HCT116 (cell line): ENCODE measurements at regions not wholly inside any gene's neighbourhood (a gene's known extent, or its start where the extent isn't known, plus 50 kb on each side); places are given as distances from the start of the nearest gene placed in this dataset.

Source experiments
- EZH2phosphoT487 ChIP-seq: fragments of 200-600 bp; IDR thresholded peaks from 2 replicates; pipeline ENCODE4 v1.6.1; 2018; ENCODE audit warnings: antibody characterized with exemption, borderline replicate concordance
- JUND ChIP-seq: IDR thresholded peaks from 2 replicates; pipeline ENCODE4 v1.6.1; 2012
- POLR2A ChIP-seq: IDR thresholded peaks from 2 replicates; pipeline ENCODE4 v1.7.0; 2011; ENCODE audit warnings: borderline replicate concordance; ENCODE audit not compliant: insufficient read depth, insufficient read length; ENCODE audit errors: extremely low read depth
- POLR2AphosphoS5 ChIP-seq: IDR thresholded peaks from 2 replicates; pipeline ENCODE4 v1.6.1; 2011; ENCODE audit warnings: mild to moderate bottlenecking, low read depth, low read length, moderate library complexity
- RAD21 ChIP-seq: IDR thresholded peaks from 2 replicates; pipeline ENCODE4 v1.6.1; 2012; ENCODE audit warnings: low read depth, mild to moderate bottlenecking
- SIN3A ChIP-seq: IDR thresholded peaks from 2 replicates; pipeline ENCODE4 v1.6.1; 2012; ENCODE audit warnings: low read depth
- YY1 ChIP-seq: IDR thresholded peaks from 2 replicates; pipeline ENCODE4 v1.6.1; 2011; ENCODE audit warnings: low read length, low read depth, moderate library complexity, mild to moderate bottlenecking; ENCODE audit not compliant: insufficient replicate concordance; ENCODE audit errors: extremely low read depth
- ZFX ChIP-seq: fragments of 450-650 bp; IDR thresholded peaks from 2 replicates; pipeline ENCODE4 v1.6.1; 2017
- ZNF274 ChIP-seq: fragments of 200-500 bp; sonication (Bioruptor generic); IDR thresholded peaks from 2 replicates; pipeline ENCODE4 v1.6.1; 2014; ENCODE audit warnings: mild to moderate bottlenecking, low read depth, low read length, inconsistent platforms
- TF ChIP-seq, protein P1 (sequence below): IDR thresholded peaks from 2 replicates; pipeline ENCODE4 v1.6.1; 2012
- TF ChIP-seq, protein P2 (sequence below): IDR thresholded peaks from 2 replicates; pipeline ENCODE4 v1.6.1; 2012
- TF ChIP-seq, protein P3 (sequence below), 3 experiments: fragments of 200-600 bp in 1 of 3; sonication (generic) in 1 of 3; IDR thresholded peaks in 2 of 3; conservative IDR thresholded peaks in 1 of 3; 2 replicates each; pipeline ENCODE4 v1.5.1; 2012 to 2017; ENCODE audit warnings: low read depth in 2 of 3, low read length in 2 of 3, antibody characterized with exemption in 1 of 3, borderline replicate concordance in 1 of 3, control low read depth in 1 of 3, mild to moderate bottlenecking in 1 of 3, mixed read lengths in 1 of 3, mixed run types in 1 of 3, moderate library complexity in 1 of 3; ENCODE audit not compliant: insufficient read depth in 1 of 3

DNA sequence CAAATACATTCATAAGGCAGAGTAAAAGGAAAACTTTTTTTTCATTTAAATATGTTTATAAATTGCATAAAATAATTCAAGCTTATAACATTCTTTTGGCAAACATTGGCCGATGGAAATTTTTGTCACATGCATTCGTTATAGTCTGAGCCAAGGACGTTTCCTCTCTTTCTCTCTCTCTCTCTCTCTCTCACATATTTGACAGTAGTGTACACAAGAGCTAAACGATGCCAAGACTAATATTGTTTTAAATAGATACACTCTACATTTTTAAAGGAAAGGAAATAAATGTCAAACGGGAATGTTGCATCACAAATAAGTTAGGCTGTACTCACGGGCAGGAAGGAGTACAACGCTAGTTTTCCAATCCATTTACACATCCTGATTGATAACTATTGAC is 251.1 kb upstream of the SMIM21 start:
- TF ChIP-seq, protein P1, sequence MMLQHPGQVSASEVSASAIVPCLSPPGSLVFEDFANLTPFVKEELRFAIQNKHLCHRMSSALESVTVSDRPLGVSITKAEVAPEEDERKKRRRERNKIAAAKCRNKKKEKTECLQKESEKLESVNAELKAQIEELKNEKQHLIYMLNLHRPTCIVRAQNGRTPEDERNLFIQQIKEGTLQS = no peak
- TF ChIP-seq POLR2A (no peak), SIN3A (no peak), JUND (no peak), EZH2phosphoT487 (no peak), ZFX (no peak), POLR2AphosphoS5 (no peak), YY1 (no peak), RAD21 (no peak), ZNF274 (no peak)
- TF ChIP-seq, protein P2, sequence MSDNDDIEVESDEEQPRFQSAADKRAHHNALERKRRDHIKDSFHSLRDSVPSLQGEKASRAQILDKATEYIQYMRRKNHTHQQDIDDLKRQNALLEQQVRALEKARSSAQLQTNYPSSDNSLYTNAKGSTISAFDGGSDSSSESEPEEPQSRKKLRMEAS = no peak
- TF ChIP-seq, protein P3, sequence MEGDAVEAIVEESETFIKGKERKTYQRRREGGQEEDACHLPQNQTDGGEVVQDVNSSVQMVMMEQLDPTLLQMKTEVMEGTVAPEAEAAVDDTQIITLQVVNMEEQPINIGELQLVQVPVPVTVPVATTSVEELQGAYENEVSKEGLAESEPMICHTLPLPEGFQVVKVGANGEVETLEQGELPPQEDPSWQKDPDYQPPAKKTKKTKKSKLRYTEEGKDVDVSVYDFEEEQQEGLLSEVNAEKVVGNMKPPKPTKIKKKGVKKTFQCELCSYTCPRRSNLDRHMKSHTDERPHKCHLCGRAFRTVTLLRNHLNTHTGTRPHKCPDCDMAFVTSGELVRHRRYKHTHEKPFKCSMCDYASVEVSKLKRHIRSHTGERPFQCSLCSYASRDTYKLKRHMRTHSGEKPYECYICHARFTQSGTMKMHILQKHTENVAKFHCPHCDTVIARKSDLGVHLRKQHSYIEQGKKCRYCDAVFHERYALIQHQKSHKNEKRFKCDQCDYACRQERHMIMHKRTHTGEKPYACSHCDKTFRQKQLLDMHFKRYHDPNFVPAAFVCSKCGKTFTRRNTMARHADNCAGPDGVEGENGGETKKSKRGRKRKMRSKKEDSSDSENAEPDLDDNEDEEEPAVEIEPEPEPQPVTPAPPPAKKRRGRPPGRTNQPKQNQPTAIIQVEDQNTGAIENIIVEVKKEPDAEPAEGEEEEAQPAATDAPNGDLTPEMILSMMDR (IDR thresholded peaks at IDR 0.05 in 2 of 3, conservative IDR thresholded peaks at IDR 0.05 in 1 of 3; ENCODE audit: borderline replicate concordance in 1 of 3, insufficient read depth in 1 of 3, low read depth in 2 of 3, low read length in 2 of 3) = no peak
